Neutrophil (primary cell): ENCODE measurements at regions not wholly inside any gene's neighbourhood (a gene's known extent, or its start where the extent isn't known, plus 50 kb on each side); places are given as distances from the start of the nearest gene placed in this dataset.

Experiments
- H3K27ac ChIP-seq: fragments of 200-600 bp; sonication (generic); 2 replicates; pipeline ENCODE4 v1.5.1; 2016; ENCODE audit warnings: mild to moderate bottlenecking, moderate library complexity
- H3K27me3 ChIP-seq: fragments of 200-600 bp; sonication (generic); 2 replicates; pipeline ENCODE4 v1.6.0; 2016; ENCODE audit warnings: mild to moderate bottlenecking
- H3K36me3 ChIP-seq: fragments of 200-600 bp; sonication (generic); 2 replicates; pipeline ENCODE4 v1.5.1; 2017
- H3K4me1 ChIP-seq, 2 experiments: fragments of 200-600 bp in 1 of 2; sonication (generic) in 1 of 2; 1 replicate in 1 of 2; 2 replicates in 1 of 2; pipeline versions ENCODE4 v1.5.1 to v1.6.1; 2013 to 2016; ENCODE audit warnings: low read depth in 1 of 2, low read length in 1 of 2, mild to moderate bottlenecking in 1 of 2, moderate library complexity in 1 of 2; ENCODE audit not compliant: control insufficient read depth in 1 of 2, insufficient read depth in 1 of 2
- H3K4me3 ChIP-seq, 2 experiments: fragments of 200-600 bp in 1 of 2; sonication (generic) in 1 of 2; 1 replicate in 1 of 2; 2 replicates in 1 of 2; pipeline ENCODE4 v1.5.1; 2013 to 2016; ENCODE audit warnings: low read depth in 1 of 2, low read length in 1 of 2, mild to moderate bottlenecking in 1 of 2, moderate library complexity in 1 of 2
- H3K9me3 ChIP-seq: fragments of 200-600 bp; sonication (generic); 2 replicates; pipeline ENCODE4 v1.5.1; 2016
- CTCF ChIP-seq: fragments of 200-600 bp; sonication (generic); IDR thresholded peaks from 2 replicates; pipeline ENCODE4 v1.5.1; 2016; ENCODE audit warnings: antibody characterized with exemption

- peaks cover 90 to 92% of the 10 kb centered on the region in 2 experiments for H3K4me1 ChIP-seq
- no peaks in the 10 kb centered on the region for H3K9me3 ChIP-seq
- H3K36me3 ChIP-seq = no peaks in the 10 kb centered on the region
- H3K4me3 ChIP-seq = no peak overlapping the region
- no peak overlapping the region for H3K27ac ChIP-seq
- H3K27me3 ChIP-seq = no peaks in the 10 kb centered on the region
- no peak for TF ChIP-seq CTCF
These were observed 60.7 kb upstream of the SMOX start for GRCh38 chr20:4087923-4088322.

GRCh38 chr20:4086771-4087687 is 61.6 kb upstream of the SMOX start:
- Histone ChIP-seq H3K4me1 (peaks cover 95 to 97% of the 10 kb centered on the region in 2 experiments), H3K27ac (peak overlapping the region; percentile 97)
- TF ChIP-seq CTCF = no peak

GRCh38 chr20:4084721-4085120 is 63.9 kb upstream of the SMOX start:
- peaks cover 82 to 84% of the 10 kb centered on the region in 2 experiments for H3K4me1 ChIP-seq
- no peak for TF ChIP-seq CTCF
- no peaks in the 10 kb centered on the region for H3K27me3 ChIP-seq
- no peaks in the 10 kb centered on the region for H3K36me3 ChIP-seq
- peak overlapping the region; percentile 97 for H3K27ac ChIP-seq
- peak overlapping the region; percentile 67 to 70 for H3K4me3 ChIP-seq
- H3K9me3 ChIP-seq = no peaks in the 10 kb centered on the region

More at GRCh38 chr20:4086771-4087687, 61.6 kb upstream of the SMOX start:
- peak overlapping the region in 1 of 2 experiments; percentile 70 for H3K4me3 ChIP-seq
- H3K27me3 ChIP-seq = no peaks in the 10 kb centered on the region
- no peaks in the 10 kb centered on the region for H3K9me3 ChIP-seq
- no peaks in the 10 kb centered on the region for H3K36me3 ChIP-seq

- Histone ChIP-seq H3K27me3 (no peaks in the 10 kb centered on the region), H3K36me3 (no peaks in the 10 kb centered on the region), H3K9me3 (no peaks in the 10 kb centered on the region), H3K4me3 (peak overlapping the region; percentile 48 to 70), H3K27ac (peak overlapping the region; percentile 97), H3K4me1 (peaks cover 77 to 80% of the 10 kb centered on the region in 2 experiments)
- TF ChIP-seq CTCF = no peak
These were observed 64.5 kb upstream of the SMOX start for GRCh38 chr20:4084096-4084495.

- H3K9me3 ChIP-seq = no peaks in the 10 kb centered on the region
- peak overlapping the region; percentile 48 to 70 for H3K4me3 ChIP-seq
- no peaks in the 10 kb centered on the region for H3K36me3 ChIP-seq
- peak overlapping the region; percentile 97 for H3K27ac ChIP-seq
- H3K4me1 ChIP-seq = peaks cover 69 to 72% of the 10 kb centered on the region in 2 experiments
- H3K27me3 ChIP-seq = no peaks in the 10 kb centered on the region
- TF ChIP-seq CTCF = no peak
These were observed 65.3 kb upstream of the SMOX start for GRCh38 chr20:4083098-4083865.
